Astrocyte of the cerebellum (primary cell): ENCODE measurements at regions not wholly inside any gene's neighbourhood (a gene's known extent, or its start where the extent isn't known, plus 50 kb on each side); places are given as distances from the start of the nearest gene placed in this dataset.

Source experiments
- DNase-seq: peaks from one replicate; pipeline ENCODE4 v3.0.0-alpha.2; 2011; ENCODE audit warnings: low read depth
- H3K4me3 ChIP-seq: 2 replicates; pipeline ENCODE4 v1.5.1; 2011; ENCODE audit warnings: mild to moderate bottlenecking, low read depth, low read length, moderate library complexity
- CTCF ChIP-seq: IDR thresholded peaks from 2 replicates; pipeline ENCODE4 v1.5.1; 2012; ENCODE audit warnings: low read length, low read depth, moderate library complexity, mild to moderate bottlenecking; ENCODE audit errors: missing control alignments
- in situ Hi-C: cut with HindIII; loops from 2 replicates; pipeline ENCODE4 v1.10.0; 2017; ENCODE audit warnings: low sequenced_read_pairs

- in situ Hi-C loops: no loop called here
These were observed 81.9 kb upstream of the POU3F1 start for GRCh38 chr1:38128511-38128910.

GRCh38 chr1:38127428-38127827 lies 80.8 kb upstream of the POU3F1 start:
- no peak for DNase-seq

More at GRCh38 chr1:38128511-38128910, 81.9 kb upstream of the POU3F1 start:
- no peak for TF ChIP-seq CTCF
- DNase-seq: no peak
- H3K4me3 ChIP-seq: no peak overlapping the region

GRCh38 chr1:38126970-38127369 lies 80.4 kb upstream of the POU3F1 start:
- no peak overlapping the region for H3K4me3 ChIP-seq
- in situ Hi-C loops: no loop called here
- no peak for DNase-seq
- TF ChIP-seq CTCF: no peak

More at GRCh38 chr1:38127428-38127827, 80.8 kb upstream of the POU3F1 start:
- in situ Hi-C loops: no loop called here
- no peak overlapping the region for H3K4me3 ChIP-seq
- TF ChIP-seq CTCF: no peak

GRCh38 chr1:38125837-38126520 lies 79.4 kb upstream of the POU3F1 start:
- H3K4me3 ChIP-seq: no peak overlapping the region
- no peak for TF ChIP-seq CTCF
- in situ Hi-C loops: no loop called here
- DNase-seq: no peak

- no peak for DNase-seq
- no peak for TF ChIP-seq CTCF
- in situ Hi-C loops: no loop called here
- no peak overlapping the region for H3K4me3 ChIP-seq
These were observed 78.4 kb upstream of the POU3F1 start for GRCh38 chr1:38125016-38125415.

GRCh38 chr1:38123356-38124135 lies 77.0 kb upstream of the POU3F1 start:
- no peak for DNase-seq
- TF ChIP-seq CTCF: no peak
- in situ Hi-C loops: no loop called here
- no peak overlapping the region for H3K4me3 ChIP-seq
